DMS 273 treated with DMSO at 0.1 percent for 48 hours (cell line): ENCODE measurements at regions not wholly inside any gene's neighbourhood (a gene's known extent, or its start where the extent isn't known, plus 50 kb on each side); places are given as distances from the start of the nearest gene placed in this dataset.

ENCODE experiments used
- DNase-seq: peaks from one replicate; lab custom pipeline; 2025; lab: John Stamatoyannopoulos, UW

DNA sequence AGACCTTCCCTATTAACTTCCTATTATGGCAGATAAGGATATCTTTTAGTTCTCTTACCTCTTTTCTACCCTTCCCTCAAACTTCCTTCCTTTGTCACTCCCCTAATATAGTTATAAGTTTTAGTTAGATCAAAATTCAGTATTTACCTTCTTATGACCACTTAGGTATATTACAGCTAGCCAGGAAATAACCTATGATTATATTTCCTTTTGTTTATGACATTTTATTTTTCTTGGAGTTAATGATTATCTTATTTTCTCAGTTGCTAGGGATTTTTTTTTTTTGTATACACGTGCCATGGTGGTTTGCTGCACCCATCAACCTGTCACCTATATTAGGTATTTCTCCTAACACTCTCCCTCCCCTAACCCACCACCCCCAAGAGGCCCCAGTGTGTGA is 88.2 kb upstream of the ZBED5 start:
- DNase-seq = no peak

DNA sequence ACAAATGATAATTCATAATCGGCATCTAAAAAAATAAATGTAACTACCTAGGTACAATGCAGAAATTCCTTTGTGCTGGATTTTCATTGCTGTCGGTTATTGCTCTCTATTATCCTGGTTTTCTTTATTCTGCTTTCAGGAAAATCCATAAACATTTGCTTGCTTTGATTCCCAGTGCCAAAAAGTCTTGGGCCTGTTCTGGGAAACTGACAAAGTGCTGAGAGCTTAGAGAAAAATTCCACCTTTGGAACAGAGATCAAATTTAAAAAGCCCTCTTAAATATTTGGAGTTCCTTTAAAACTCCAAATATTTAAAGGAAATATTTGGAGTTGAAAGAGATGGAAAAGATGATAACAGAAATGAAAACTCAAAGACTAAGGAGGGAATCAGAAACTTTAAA is 87.3 kb upstream of the ZBED5 start:
- no peak for DNase-seq

DNA sequence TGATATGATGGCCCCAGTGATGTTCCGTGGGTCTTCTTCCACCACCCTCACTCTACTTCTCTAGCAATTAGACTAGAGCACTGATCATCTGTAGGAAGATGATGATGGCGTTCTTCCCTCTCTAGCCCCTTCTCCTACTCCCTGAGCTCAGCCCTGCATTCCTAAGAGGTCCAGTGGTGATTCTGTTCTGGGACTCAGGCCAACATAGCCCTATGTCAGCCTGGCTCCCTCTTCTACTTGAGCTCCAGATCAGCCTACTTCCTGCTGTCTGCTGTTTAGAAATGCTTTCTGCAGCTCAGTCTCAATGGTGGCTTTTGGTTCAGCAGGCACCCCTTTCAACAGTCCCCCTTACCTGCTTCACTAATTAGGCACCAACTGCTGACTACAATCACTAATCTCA is 86.1 kb upstream of the ZBED5 start:
- no peak for DNase-seq

DNA sequence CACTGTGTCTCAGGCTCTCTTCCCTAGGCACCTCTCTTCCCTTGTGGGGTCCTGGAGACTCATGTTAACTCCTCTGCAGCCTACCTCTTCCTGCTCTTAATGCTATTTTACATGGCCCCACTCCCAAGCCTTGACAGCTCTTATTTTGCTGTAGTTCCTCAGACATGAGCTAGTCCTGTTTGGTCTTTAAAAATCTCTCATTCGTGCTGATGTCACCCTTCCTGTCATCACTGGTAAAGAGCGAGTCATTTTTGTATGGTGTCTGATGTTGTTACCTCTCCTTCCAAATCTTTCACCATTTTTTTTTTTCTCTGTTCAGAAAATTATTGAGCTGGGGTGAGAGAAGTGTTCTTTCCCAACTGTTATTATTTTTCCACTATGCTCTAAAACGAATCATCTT is 84.8 kb upstream of the ZBED5 start:
- no peak for DNase-seq

DNA sequence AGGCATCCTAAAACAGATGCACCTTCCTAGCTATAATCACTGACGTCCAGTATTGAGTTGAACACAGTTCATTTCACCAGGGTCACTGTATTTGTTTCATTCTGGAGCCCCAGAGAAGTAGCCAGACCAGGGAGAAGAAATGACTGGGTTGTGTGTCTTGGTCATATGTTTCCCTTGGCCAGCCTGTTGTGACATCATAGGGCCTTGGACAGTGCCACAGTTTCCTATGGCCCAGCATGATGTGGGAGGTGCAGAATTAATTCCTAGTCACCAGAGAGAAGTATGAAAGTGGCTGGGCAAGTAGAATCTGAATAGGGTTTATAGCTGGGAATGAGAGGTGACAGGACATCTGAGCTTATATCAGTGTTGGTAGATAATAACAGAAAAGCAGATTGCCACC is 84.0 kb upstream of the ZBED5 start:
- DNase-seq = no peak

DNA sequence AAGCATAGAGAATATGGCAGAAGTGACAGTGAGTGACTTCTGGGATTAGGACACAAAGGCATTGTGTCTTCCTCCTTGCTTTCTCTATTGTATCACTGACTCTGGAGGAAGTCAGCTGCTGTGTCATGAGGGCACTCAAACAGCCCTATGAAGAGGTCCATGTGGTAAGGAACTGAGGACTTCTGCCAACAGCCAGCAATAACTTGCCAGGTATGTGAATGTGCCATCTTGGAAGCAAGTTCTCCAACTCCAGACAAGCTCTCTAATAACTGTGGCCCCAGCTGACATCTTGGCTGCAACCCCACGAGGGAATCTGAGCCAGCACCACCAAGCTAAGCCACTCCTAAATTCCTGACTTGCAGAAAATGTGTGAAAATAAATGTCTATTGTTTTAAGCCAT is 83.6 kb upstream of the ZBED5 start:
- DNase-seq = no peak

DNA sequence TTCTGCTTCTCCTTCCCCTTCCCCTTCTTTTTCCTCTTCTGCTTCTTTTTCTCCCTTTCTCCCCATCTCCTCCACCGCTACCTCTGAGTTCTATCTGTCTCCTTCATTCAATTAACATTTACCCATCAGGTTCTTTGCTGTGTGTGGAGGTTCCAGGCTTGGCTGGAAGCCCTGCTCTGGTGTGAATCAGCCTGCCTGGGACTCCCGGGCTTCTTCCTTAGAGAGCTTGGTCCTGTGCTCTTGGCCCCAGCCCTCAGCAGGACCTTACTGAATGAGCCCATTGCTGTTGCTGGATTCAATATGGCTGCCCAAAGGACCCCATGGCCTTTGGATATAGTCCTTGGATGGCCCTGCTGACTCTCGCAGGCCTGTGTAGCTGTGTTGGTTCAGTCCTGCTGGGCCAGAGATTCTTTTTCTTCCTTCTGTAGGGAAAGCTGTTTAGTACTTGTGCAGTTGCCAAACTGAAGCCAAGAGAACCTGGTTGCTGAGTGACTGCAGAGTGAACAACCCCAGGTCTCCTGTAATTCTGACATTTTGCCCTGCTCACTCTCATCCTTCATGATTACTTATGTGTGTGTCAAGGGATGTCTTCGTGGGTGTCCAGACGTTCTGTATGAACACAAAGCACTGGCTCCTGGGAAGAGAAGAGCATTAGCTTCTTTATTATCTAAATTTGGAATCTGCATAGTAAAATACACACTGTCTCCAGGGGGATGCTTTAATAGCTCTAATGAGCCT is 81.0 kb upstream of the ZBED5 start:
- no peak for DNase-seq

DNA sequence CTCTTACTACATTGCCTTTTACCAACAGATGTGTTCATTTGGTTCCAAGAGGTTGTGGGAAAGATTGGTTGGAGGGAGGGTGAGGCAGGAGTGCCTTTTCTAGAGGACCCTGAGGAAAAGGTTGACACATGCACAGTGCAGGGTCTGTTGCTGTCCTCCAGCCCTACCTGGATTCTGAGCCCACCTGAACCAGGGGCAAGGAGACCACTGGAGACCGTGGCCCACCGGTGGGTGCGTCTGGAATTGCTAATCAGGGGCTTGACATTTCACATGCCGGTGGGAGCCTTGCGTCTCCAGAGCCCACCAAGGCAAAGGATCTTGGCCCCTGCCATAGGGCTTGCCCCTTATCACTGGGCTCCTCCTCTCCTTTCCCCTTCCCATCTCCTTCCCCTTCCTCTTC is 80.4 kb upstream of the ZBED5 start:
- DNase-seq = no peak

DNA sequence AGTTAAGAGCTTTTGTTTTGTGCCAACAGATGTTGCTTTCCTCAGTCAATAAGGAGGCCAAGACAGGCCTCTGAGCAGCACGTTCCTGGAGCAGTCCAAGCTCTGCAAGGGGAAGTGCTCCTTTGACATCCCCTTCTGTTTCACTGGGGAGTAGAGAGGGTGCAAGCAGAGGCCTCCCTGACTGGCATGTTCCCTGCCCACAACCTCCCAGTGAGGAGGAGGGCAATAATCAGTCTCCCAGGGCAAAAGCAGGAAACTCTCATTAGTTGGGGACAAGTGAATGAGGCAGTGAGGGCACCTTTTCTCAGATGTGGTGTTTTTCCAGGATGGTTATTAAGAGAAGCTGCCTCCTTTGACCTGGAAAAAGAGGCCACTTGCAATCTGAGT is 79.5 kb upstream of the ZBED5 start:
- no peak for DNase-seq

DNA sequence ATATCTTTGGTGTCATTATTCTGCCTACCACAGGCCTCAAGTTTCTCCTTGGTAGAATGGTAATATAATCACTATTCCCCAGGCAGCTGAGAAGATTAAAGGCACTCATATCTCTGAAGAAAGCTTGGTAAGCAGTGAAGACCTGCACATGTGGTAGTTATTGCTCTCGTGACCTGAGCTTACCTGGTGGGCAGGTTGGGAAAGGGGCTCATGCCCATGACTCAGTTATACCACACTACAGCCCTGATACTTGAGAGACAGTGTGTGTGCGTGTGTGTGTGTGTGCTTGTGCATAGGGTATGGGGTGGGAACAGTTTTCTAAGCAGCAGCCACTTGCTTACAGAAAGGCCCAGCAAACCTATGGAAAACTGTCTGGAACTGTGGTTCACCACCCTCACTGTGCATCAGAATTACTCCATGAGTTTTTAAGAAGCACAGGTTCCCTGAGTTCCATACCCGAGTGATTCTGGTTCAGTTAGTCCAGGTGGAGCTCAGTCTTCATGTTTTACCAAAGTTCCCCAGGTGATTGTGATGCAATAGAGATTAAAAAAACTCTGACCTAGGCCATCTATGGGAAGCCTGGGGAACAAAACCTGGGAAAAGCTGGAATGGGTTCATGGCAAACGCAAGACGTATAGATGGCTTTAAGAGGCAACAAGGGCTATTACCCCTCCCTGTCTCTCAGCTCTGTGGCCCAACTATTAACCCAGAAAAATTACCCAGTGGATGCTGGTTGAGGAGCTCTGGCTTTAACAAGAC is 79.0 kb upstream of the ZBED5 start:
- DNase-seq = no peak

DNA sequence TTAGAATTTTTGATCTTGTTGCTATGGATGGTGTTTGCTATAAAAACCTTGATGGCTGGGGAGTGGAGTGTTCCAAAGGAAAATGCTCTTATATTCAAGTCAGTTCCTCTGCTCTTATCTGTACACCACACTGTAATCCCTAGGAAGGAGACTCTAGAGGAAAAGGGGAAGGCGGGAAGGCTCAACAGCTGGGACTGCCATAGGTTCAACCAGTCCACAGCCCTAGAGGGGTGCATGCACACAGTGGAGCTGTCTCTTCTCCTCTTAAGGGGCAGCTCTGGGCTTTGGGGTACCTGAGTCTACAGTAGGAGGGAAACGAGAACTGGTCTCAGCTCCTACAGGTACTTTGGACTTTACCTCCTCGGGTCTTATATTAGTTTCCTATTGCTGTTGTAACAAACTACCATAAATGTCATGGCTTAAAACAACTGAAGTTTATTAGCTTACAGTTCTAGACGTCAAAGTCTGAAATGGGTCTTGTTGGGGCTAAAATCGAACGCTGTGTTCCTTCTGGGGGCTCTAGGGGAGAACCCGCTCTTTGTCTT is 77.2 kb upstream of the ZBED5 start:
- no peak for DNase-seq

DNA sequence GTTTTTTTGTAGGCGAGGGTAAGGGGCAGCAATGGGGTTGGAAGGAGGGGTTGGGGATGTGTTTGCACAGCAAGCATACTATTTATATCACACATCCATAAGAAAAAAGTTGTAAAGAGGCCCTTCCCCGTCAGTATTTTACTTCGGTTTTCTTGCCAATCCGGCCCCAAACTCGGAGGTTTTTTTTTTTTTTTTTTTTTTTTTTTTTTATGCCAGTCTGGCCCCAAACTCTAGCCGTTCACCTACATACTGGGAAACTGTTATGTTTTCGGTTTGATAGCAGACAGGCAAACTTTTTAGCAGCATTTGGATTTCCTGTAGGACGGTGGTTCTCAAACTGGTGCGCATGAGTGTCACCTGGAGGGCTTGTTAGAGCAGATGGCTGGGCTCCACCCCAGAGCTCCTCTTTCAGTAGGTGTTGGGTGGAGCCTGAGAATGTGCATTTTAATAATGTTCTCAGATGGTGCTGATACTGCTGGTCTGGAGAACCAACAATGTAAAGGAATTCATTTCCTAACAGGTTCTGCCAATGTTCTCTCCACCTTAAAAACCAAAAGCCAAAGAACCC is 76.5 kb upstream of the ZBED5 start:
- DNase-seq = no peak

DNA sequence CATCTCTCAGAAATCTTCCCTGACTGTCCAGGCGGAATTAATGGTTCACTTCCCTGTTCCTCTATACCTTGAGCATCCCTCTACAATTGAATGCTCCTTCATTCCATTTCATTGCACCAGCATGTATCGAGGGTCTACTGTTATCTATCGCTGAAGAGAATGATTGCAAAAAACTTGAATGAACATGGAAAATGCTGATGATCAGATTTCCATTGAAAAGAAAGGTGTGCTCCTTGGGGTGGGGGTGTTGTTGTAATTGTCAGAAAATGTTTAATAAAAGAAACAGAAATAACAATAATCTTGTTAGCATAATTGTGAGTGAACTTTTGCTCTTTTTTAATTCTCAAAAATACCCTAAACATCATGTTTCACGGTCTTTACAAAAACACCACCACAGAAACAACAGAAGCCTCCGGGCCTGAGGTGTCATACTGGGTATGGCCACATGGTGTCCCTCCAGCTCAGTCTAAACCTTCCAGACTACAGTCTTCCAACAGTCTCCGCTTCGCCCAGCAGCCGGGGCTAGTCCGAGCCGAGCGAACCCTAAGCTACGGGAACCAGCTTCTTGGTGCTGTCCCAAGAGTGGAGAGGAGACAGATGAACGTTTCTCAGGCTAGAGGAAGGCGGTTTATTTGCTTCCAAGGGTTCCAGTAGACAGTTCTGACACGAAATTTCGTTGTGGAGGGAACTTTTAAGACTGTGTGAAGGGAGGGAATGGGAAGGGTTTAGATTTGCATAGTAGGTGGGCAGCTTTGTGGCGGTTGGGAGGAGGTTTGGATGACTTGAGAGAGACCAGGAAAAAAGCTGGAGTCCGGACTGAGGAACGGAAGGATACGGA is 75.8 kb upstream of the ZBED5 start:
- DNase-seq = peak; percentile 76

DNA sequence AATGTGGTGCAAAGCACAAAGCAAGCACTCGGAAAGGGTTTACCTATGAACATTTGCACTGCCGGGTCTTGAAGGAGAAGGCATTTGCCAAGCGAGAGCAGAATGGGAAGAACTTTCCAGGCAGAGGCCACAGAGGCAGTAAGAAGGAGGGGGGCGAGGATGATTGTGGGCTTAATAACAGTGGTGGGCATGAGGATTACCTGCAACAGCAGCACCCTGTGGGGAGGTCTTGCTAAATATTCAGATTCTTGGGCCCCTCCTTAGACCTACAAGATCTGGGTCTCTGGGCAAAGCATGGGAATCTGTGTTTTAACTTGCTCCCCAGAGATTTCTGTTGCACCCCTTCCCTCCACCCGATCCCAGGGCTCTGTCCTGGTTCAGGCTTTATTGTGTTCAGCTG is 75.1 kb upstream of the ZBED5 start:
- DNase-seq = no peak

DNA sequence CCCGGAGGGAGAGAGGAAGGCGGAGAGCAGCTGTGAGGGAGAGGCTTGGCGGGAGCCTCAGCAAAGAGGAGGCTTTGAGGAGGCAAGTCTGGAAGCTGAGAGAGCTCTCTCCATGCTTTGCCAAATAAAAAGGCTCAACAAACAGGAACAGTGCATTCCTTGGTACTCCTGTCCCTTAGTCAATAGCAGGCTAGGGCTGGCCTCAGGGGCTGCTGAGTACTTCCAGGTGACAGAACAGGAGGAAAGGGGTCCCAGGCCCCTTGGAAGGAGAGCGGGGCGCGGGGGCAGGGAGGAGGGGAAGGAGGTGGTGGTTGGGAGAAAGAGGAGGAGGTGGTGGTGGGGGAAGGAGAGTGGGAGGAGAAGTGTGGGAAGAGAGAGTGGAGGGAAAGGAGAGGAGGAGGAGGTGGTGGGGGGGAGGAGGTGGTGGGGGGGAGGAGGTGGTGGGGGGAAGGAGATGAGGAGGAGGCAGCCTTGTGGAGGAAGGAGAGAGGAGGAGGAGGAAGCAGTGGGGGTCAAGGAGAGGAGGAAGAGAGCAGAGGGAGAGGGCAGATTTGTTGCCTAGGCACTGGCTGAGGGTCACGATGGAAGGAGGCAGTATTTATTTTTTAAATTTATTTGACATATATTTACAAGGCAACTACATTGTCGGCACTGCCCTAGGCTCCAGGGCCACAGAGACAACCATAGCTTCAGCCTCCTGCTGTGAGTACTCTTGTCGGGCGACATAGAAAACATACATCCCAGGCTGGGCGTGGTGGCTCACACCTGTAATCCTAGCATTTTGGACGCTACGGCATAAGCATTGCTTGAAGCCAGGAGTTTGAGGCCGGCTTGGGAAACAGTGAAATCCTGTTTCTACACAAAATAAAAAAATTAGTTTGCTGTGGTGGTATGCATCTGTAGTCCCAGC is 74.2 kb upstream of the ZBED5 start:
- DNase-seq = no peak

DNA sequence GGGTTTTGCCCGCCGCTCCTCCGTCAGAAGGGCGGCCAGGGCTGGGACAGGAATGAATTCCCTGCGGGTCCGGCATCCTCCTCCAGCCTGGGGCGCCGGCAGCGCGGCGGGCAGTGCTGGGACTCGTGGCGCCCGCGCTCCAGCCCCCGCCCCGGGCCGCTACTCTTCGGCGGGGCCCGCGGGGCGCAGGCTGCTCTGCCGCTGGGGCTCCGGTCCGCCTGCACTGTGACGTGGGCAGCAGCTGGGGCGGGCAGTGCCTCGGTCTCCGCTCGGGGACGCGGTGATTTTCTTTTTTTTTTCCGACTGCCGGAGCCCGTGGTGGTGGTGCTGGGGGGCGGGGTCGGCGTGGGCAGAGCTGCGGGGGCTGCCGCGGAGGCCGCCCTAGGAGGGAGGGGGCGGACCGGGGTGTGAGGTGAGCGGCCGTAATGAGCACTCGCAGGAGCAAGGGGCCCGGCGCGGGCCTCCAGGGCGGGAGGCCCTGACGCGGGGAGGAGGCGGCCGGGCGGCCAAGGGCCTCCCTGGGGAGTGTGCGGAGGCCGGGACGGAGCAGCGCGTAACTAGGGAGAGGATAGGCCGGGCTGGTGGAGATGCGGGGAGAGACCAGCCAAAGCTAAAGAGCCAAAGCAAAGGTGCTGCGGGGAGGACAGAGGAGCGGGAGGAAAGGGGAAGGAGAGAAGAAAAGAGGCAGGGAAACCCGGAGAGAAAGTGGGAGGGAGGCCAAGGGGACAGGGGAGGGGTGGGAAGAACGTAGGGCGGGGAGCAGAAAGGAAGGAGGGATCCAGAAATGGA is 73.3 kb upstream of the ZBED5 start:
- peak; percentile 62 for DNase-seq

DNA sequence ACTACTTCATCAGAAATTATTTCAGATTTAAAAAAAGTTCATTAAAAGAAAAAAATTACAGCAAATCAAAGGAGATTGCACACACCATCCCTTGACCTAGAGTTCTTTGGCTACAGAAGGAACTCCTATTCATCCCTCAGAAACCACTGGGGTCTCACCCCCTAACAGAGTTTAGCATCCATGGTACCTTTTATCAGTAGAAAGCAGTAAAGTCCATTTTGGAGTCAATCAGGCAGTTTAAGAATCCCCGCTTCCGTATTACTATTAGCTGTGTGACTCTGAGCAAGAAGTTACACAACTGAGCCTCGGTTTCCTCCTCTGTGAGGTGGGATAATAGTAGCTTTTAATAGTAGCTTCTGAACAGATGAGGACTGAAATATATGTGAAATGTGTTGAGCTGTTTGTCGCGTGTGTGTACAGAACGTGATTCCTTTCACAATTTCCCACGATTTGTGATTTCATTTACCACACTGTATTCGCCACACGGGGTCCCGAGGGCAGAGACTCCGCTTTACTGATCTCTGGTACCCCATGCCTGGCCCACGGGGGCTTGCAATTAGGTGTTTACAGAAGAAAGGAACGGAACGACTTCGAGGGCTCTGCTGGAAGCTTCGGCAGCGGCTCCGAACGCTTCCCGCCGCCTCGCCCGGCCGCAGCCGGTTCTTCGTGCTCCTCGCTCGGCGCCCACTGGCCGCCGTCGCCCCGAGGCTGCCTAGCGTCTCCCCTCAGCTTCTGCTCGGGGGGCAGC is 72.5 kb upstream of the ZBED5 start:
- DNase-seq = no peak

DNA sequence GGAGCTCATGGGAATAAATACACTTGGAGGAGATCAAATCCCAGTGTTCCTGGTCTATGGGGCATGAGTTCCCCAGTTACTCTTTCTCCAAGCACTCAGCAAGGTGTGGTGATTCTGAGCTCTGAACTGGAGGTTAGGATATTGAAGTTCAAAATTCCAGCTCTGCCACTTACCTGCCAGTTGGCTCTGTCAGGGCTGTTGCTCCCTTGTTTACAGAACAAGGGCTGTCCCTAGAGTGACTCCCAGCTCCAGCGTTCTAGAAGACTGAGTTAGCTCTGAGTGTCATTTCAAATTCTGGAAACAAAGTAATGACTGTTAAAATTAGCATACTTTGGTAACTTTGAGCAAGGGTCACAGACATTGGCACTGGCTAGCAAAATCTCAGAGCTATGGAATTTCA is 69.7 kb upstream of the ZBED5 start:
- no peak for DNase-seq

DNA sequence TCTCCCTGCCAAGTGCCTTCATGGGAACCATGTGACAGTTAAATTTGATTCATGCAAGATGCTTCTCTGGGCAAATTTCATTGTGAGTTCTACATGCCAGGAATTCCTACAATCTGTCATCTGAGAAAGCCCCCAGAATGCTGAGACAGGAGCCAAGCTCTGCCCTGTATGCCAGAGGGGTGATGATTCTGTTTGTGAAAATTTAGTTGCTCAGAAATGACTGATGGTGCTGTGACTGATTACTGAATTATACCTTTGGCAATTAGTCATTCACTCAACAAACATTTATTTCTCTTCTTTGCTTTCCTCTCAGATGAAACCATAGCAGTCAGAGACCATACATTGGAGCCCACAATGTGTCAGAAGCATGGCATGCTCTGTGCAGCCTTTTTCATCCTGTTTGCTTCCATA is 69.0 kb upstream of the ZBED5 start:
- peak; percentile 16 for DNase-seq
